HCT116 (cell line): ENCODE measurements at regions not wholly inside any gene's neighbourhood (a gene's known extent, or its start where the extent isn't known, plus 50 kb on each side); places are given as distances from the start of the nearest gene placed in this dataset.
"Not testable (repeated sequence)": the region's sequence is repeated elsewhere in the genome, so short reads cannot be mapped to it uniquely, and the experiment has no call there.

ENCODE experiments used
- ATAC-seq: fragments of 200-7000 bp; cut with Tn5 transposase; 2 replicates; pipeline ENCODE4 v1.9.1; 2020; ENCODE audit warnings: mild to moderate bottlenecking, moderate library complexity
- BruUV-seq: library from RNA; stranded (reverse); fragments of 400-500 nt; replicated peaks from 2 replicates; lab custom pipeline; 2021; lab: Mats Ljungman, UMichigan
- CTCF ChIA-PET: fragments of 300-600 bp; sonication (Branson Sonifier 250); formaldehyde crosslinking; loops from one replicate; lab custom pipeline; 2021; ENCODE audit warnings: antibody characterized with exemption; lab: Charles Lee
- POLR2A ChIA-PET: fragments of 300-600, 350-600 bp; sonication (Branson Sonifier 250); formaldehyde crosslinking; loops from one replicate; lab custom pipeline; 2021; ENCODE audit warnings: antibody characterized with exemption; lab: Charles Lee
- RAD21 ChIA-PET, 2 experiments: fragments of 300-600 bp; sonication (Branson Sonifier 250); formaldehyde crosslinking; loops; one replicate each; lab custom pipeline; 2023; ENCODE audit warnings: low total read pairs in 2 of 2; ENCODE audit not compliant: uncharacterized antibody in 2 of 2, unreplicated experiment in 2 of 2, low non-redundant PET in 1 of 2; lab: Charles Lee
- DNase-seq: peaks from one replicate; pipeline ENCODE4 v3.0.0-alpha.2; 2010; ENCODE audit warnings: low read depth, low spot score
- H2AFZ ChIP-seq: fragments of 200-600 bp; shearing (Covaris generic), sonication (generic); 2 replicates; pipeline ENCODE4 v1.6.1; 2017; ENCODE audit warnings: low read depth, mixed run types, mixed read lengths, antibody characterized with exemption, low read length; ENCODE audit not compliant: poor library complexity, severe bottlenecking
- H3K27ac ChIP-seq: 2 replicates; pipeline ENCODE4 v1.5.1; 2012; ENCODE audit warnings: low read depth, low read length
- H3K27me3 ChIP-seq: fragments of 200-600 bp; sonication (generic); 2 replicates; pipeline ENCODE4 v1.6.1; 2016; ENCODE audit warnings: mixed run types, low read length, mixed read lengths; ENCODE audit not compliant: insufficient read depth
- H3K36me3 ChIP-seq, 2 experiments: fragments of 200-500 bp in 1 of 2; fragments of 200-600 bp in 1 of 2; sonication (Bioruptor generic) in 1 of 2; sonication (generic) in 1 of 2; 2 replicates each; pipeline versions ENCODE4 v1.5.1 to v1.6.1; 2014 to 2016; ENCODE audit warnings: low read length in 2 of 2, inconsistent platforms in 1 of 2, mixed read lengths in 1 of 2, mixed run types in 1 of 2; ENCODE audit not compliant: insufficient read depth in 2 of 2, control insufficient read depth in 1 of 2
- H3K4me1 ChIP-seq, 2 experiments: fragments of 200-600 bp in 1 of 2; sonication (generic) in 1 of 2; 2 replicates each; pipeline versions ENCODE4 v1.5.1 to v1.6.1; 2012 to 2017; ENCODE audit warnings: low read length in 2 of 2, inconsistent platforms in 1 of 2, mild to moderate bottlenecking in 1 of 2, mixed read lengths in 1 of 2, mixed run types in 1 of 2, moderate library complexity in 1 of 2; ENCODE audit not compliant: insufficient read depth in 2 of 2, control insufficient read depth in 1 of 2
- H3K4me2 ChIP-seq: fragments of 200-600 bp; sonication (generic); 2 replicates; pipeline ENCODE4 v1.6.1; 2017; ENCODE audit warnings: mixed run types, low read length, mixed read lengths
- H3K4me3 ChIP-seq, 2 experiments: fragments of 200-600 bp in 1 of 2; sonication (generic) in 1 of 2; replicated peaks in 1 of 2; 2 replicates each; pipeline ENCODE4 v1.5.1; 2011 to 2016; ENCODE audit warnings: low read length in 2 of 2, control low read depth in 1 of 2, low read depth in 1 of 2, mild to moderate bottlenecking in 1 of 2, mixed read lengths in 1 of 2, mixed run types in 1 of 2
- H3K79me2 ChIP-seq: fragments of 200-600 bp; sonication (generic); 2 replicates; pipeline ENCODE4 v1.6.1; 2017; ENCODE audit warnings: mild to moderate bottlenecking, mixed run types, low read length, moderate library complexity, mixed read lengths; ENCODE audit not compliant: insufficient read depth
- H3K9ac ChIP-seq: fragments of 200-600 bp; sonication (generic); 2 replicates; pipeline ENCODE4 v1.6.1; 2016; ENCODE audit warnings: low read length, mixed read lengths
- H3K9me2 ChIP-seq: fragments of 200-600 bp; sonication (generic), shearing (Covaris generic); 2 replicates; pipeline ENCODE4 v1.6.1; 2017; ENCODE audit warnings: mixed run types, mild to moderate bottlenecking, moderate library complexity; ENCODE audit not compliant: insufficient read depth
- H3K9me3 ChIP-seq, 2 experiments: fragments of 200-500 bp in 1 of 2; fragments of 200-600 bp in 1 of 2; sonication (Bioruptor generic) in 1 of 2; sonication (generic) in 1 of 2; 2 replicates each; pipeline ENCODE4 v1.6.1; 2014 to 2017; ENCODE audit warnings: low read length in 2 of 2, mixed read lengths in 2 of 2, inconsistent platforms in 1 of 2, low read depth in 1 of 2, mild to moderate bottlenecking in 1 of 2, mixed run types in 1 of 2, moderate library complexity in 1 of 2; ENCODE audit not compliant: control insufficient read depth in 1 of 2, insufficient read depth in 1 of 2
- H4K20me1 ChIP-seq: fragments of 200-600 bp; sonication (generic), shearing (Covaris generic); 2 replicates; pipeline ENCODE4 v1.6.1; 2017; ENCODE audit warnings: mixed run types, mild to moderate bottlenecking, moderate library complexity; ENCODE audit not compliant: insufficient read depth
- ATF3 ChIP-seq: IDR thresholded peaks from 2 replicates; pipeline ENCODE4 v1.6.1; 2012
- CBX3 ChIP-seq: IDR thresholded peaks from 2 replicates; pipeline ENCODE4 v1.6.1; 2012; ENCODE audit warnings: low read depth
- FOSL1 ChIP-seq: IDR thresholded peaks from 2 replicates; pipeline ENCODE4 v1.6.1; 2012; ENCODE audit warnings: low read depth
- MAX ChIP-seq: IDR thresholded peaks from 2 replicates; pipeline ENCODE4 v1.6.1; 2012
- POLR2A ChIP-seq: IDR thresholded peaks from 2 replicates; pipeline ENCODE4 v1.7.0; 2011; ENCODE audit warnings: borderline replicate concordance; ENCODE audit not compliant: insufficient read depth, insufficient read length; ENCODE audit errors: extremely low read depth
- POLR2AphosphoS5 ChIP-seq: IDR thresholded peaks from 2 replicates; pipeline ENCODE4 v1.6.1; 2011; ENCODE audit warnings: mild to moderate bottlenecking, low read depth, low read length, moderate library complexity
- RAD21 ChIP-seq: IDR thresholded peaks from 2 replicates; pipeline ENCODE4 v1.6.1; 2012; ENCODE audit warnings: low read depth, mild to moderate bottlenecking
- SIN3A ChIP-seq: IDR thresholded peaks from 2 replicates; pipeline ENCODE4 v1.6.1; 2012; ENCODE audit warnings: low read depth
- SRF ChIP-seq: IDR thresholded peaks from 2 replicates; pipeline ENCODE4 v1.6.1; 2012; ENCODE audit warnings: low read depth
- ZBTB33 ChIP-seq: IDR thresholded peaks from 2 replicates; pipeline ENCODE4 v1.6.1; 2011; ENCODE audit warnings: mild to moderate bottlenecking, low read length, moderate library complexity; ENCODE audit not compliant: insufficient replicate concordance; ENCODE audit errors: extremely low read depth
- ZNF274 ChIP-seq: fragments of 200-500 bp; sonication (Bioruptor generic); IDR thresholded peaks from 2 replicates; pipeline ENCODE4 v1.6.1; 2014; ENCODE audit warnings: mild to moderate bottlenecking, low read depth, low read length, inconsistent platforms
- intact Hi-C: fragments of 100-400 bp; cut with micrococcal nuclease; formaldehyde crosslinking; loops from 2 replicates; pipeline ENCODE4 v1.10.0; 2022

GRCh38 chr19:29040292-29040691, 172.7 kb downstream of the UQCRFS1 start:
- no peak for ATAC-seq
- CTCF ChIA-PET, result no interaction called here
- H3K9me2 ChIP-seq, result no peaks in the 10 kb centered on the region

GRCh38 chr19:29039036-29039435, 173.9 kb downstream of the UQCRFS1 start:
- H3K9ac ChIP-seq, intact Hi-C loops, H3K27ac ChIP-seq, H3K79me2 ChIP-seq, H3K4me1 ChIP-seq, RAD21 ChIA-PET, CTCF ChIA-PET, H2AFZ ChIP-seq, DNase-seq, H3K27me3 ChIP-seq, H4K20me1 ChIP-seq, BruUV-seq, ATAC-seq, H3K4me3 ChIP-seq, POLR2A ChIA-PET, H3K9me3 ChIP-seq, H3K36me3 ChIP-seq, H3K9me2 ChIP-seq, H3K4me2 ChIP-seq: not testable (repeated sequence)

More at GRCh38 chr19:29040292-29040691, 172.7 kb downstream of the UQCRFS1 start:
- no peaks in the 10 kb centered on the region for H4K20me1 ChIP-seq
- H2AFZ ChIP-seq, result no peak overlapping the region
- no peaks in the 10 kb centered on the region for H3K36me3 ChIP-seq
- H3K4me1 ChIP-seq, result no peaks in the 10 kb centered on the region
- H3K4me2 ChIP-seq, result no peak overlapping the region
- ChIA-PET POLR2A (no interaction called here), RAD21 (no interaction called here)
- H3K4me3 ChIP-seq, result no peak overlapping the region
- no peak overlapping the region for H3K9ac ChIP-seq
- BruUV-seq, result no TSS peak
- intact Hi-C loops, result no loop called here
- no peaks in the 10 kb centered on the region; a peak in 2 of 4 replicates for H3K9me3 ChIP-seq
- H3K79me2 ChIP-seq, result no peaks in the 10 kb centered on the region
- H3K27me3 ChIP-seq, result no peaks in the 10 kb centered on the region
- no peak overlapping the region for H3K27ac ChIP-seq
- DNase-seq, result no peak
- TF ChIP-seq POLR2AphosphoS5 (no peak), ATF3 (no peak), ZNF274 (no peak), ZBTB33 (no peak), SRF (no peak), RAD21 (no peak), SIN3A (no peak), POLR2A (no peak), CBX3 (no peak), FOSL1 (no peak), MAX (no peak)
